Activated effector memory CD4-positive, alpha-beta T cell treated with anti-CD3 and anti-CD28 coated beads, Interleukin-2, amount 50 U/mL, for 16 hours (primary cell): ENCODE measurements at regions not wholly inside any gene's neighbourhood (a gene's known extent, or its start where the extent isn't known, plus 50 kb on each side); places are given as distances from the start of the nearest gene placed in this dataset.

Source experiments
- DNase-seq: peaks from one replicate; pipeline ENCODE4 v3.0.0-alpha.2; 2020

DNA sequence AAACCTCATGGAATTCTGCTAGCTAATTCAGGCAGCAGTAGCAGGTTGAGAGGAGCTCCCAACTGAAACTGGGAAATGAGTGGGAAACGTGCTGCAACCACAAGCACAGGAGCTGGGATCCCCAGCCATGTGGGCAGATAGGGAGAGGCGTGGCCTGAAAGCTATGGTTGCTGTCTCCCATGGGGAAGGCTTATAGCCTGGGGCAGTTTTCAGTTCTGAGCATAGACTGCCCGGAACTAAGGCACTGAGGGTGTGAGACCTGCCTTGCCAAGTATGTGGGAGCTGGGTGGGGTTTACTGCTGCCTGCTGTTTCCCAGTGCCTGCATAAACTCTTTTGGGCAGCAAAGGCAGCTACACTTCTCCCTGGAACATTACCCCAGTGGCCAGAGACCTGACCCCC lies 229.5 kb downstream of the TUSC7 start:
- DNase-seq, result no peak

GRCh38 chr3:116939550-116939949 lies 230.0 kb downstream of the TUSC7 start:
- DNase-seq, result no peak

- DNase-seq, result no peak
Observed at GRCh38 chr3:116940719-116941118, 231.1 kb downstream of the TUSC7 start.

DNA sequence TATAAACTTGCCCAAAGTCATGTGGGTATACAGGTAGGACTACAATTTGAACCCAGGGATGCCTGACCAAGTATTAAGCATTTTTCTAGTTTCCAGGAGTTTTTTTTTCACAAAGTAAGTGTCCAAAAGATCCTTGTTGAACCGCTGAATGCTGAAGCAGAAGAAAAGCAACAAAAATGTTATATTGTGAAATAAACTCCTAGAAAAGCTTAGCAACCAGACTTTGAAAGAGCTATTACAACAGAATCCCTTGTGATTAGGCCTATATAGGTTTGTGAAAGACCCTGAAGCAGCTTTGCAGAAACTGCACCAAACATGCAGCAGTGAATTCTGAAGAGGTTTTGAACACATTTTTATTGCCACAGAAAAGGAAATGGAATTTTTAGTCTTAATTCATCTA lies 236.8 kb downstream of the TUSC7 start:
- DNase-seq, result no peak

GRCh38 chr3:116947148-116947547 lies 237.6 kb downstream of the TUSC7 start:
- DNase-seq, result no peak

DNA sequence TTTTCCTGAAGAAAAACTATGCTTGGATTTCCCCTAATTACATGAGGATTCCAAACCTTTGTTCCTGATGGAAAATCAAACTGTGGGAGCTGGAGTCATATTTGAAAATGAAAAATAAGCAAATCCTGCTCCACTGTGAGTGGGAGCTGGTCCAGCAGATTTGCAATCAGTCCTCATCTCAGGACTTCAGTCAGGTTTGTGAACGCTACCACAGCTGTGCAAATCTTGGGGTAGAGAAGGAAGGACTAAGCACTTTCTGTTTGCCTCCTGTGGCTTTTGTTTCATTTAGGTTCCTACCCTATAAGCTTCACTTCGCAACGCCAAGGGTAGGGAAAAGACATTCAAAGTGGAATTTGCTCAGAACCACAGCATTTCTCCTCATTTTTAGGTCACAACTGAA lies 238.2 kb downstream of the TUSC7 start:
- no peak for DNase-seq

DNA sequence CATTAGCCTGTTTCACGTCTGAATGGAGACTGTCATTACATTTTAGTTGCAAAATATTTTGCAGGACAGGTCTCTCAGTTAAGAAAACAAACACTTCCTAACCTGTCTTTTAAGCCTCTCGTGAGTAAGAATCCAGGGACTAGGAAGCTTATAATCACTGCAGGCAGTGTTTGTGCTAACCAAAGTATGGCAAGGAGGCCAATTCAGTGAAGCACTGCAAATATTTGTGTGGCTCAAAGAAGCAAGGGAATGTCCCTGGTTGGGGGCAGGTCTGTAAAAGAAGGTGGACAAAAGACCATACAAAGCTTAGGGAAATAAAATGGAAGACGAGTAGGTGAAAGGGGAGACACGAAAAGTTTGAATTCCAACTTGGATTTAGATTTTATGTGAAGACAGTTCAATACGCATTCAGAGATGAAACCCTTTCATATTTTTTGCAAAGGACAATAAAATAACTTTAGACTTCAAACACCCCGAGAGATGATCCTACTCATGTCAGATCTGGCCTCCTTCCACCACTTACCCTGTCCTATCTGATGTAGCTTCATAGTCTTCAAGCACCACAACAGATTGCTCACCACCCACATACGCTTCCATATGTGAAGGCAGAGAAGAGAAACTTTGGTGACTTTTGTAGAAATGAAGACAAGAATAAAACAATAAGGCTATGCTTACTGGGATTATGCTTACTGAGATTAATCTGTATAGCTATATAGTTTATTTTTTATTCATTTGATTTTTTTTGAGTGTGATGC lies 240.9 kb downstream of the TUSC7 start:
- DNase-seq, result no peak

GRCh38 chr3:116951610-116952009 lies 242.0 kb downstream of the TUSC7 start:
- DNase-seq, result no peak

GRCh38 chr3:116958291-116958690 lies 248.7 kb downstream of the TUSC7 start:
- no peak for DNase-seq

- no peak for DNase-seq
Observed at GRCh38 chr3:116961106-116961505, 251.5 kb downstream of the TUSC7 start.

DNA sequence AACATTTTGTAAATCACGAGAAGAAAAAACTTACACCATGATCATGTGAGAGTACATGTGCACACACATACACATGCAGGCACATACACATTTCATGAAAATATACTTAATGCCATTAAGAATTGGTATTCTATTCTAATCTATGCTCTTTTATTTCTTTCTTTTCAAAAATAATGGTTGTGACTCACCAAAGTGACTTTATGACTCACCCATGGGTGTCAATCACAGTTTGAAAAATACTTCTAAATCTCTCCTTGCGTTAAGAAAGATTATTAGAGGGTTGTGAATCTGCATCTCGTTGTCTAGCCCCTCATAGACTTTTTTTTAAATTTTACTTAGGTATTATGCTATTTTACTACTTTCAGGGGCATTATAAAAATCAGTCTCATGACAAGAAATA lies 254.2 kb downstream of the TUSC7 start:
- DNase-seq, result no peak

DNA sequence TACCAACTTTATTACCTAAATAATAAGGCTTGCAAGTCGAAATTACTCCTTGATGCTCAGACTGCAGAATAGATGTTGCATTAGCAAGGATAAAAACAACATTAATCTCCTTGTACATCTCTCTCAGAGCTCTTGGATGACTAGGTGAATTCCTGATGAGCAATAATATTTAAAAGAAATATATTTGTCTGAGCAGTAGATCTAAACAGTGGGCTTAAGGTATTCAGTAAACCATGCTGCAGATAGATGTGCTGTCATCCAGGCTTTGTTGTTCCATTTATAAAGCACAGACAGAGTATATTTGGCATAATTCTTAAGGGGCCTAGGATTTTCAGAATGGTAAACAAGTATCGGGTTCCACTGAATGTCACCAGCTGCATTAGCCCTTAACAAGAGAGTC lies 257.1 kb downstream of the TUSC7 start:
- DNase-seq, result no peak

- DNase-seq, result no peak
Observed at GRCh38 chr3:116969135-116969534, 259.6 kb downstream of the TUSC7 start.

GRCh38 chr3:116969646-116970045 lies 260.1 kb downstream of the TUSC7 start:
- no peak for DNase-seq

DNA sequence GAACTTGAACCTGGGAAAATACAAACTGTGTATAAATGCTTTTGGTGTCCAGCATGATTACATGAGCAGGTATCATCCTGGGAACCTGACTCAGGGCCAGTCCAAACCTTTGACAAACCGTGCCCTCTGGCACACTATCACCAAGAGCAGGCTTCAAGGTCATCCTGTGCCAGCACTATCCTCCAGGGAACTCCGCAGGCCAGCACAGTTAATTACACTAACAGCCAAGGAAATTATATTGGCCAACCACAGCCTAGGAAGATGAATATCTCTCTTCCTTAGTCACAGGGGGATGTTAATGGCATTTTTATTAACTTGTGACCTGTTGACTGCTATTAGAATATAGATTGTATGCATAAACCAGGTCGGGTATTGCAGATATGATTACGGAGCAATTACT lies 262.0 kb downstream of the TUSC7 start:
- DNase-seq, result no peak

GRCh38 chr3:116974702-116975101 lies 265.1 kb downstream of the TUSC7 start:
- no peak for DNase-seq

- no peak for DNase-seq
Observed at GRCh38 chr3:116977441-116977840, 267.9 kb downstream of the TUSC7 start.

GRCh38 chr3:116980099-116980498 lies 270.5 kb downstream of the TUSC7 start:
- DNase-seq, result no peak

- no peak for DNase-seq
Observed at GRCh38 chr3:116981089-116981488, 271.5 kb downstream of the TUSC7 start.

- no peak for DNase-seq
Observed at GRCh38 chr3:116984301-116984700, 274.7 kb downstream of the TUSC7 start.

DNA sequence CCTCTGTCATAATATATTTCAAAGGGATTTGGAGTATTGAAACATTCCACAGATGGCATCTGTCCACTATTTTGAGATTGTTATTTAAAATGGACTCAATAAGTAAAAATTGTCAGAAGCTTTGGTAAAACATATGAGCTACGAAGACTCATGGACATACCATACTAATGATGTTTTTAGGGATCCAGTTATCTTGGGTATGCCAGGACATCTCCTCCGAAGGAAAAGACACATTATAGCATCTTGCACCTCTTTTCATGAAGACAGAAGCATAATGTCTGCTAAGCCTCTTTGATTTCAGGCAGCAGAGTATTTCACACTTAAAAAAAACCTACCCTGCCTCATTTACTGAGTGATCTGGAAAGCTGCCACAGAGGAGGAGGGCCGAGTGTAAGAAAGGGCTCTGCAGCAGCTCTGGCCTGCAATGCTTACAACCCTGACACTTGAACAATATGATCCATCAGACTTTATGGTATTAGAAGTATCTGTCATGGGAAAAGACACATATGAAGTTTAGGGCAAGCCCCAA lies 284.8 kb downstream of the TUSC7 start:
- DNase-seq, result no peak

DNA sequence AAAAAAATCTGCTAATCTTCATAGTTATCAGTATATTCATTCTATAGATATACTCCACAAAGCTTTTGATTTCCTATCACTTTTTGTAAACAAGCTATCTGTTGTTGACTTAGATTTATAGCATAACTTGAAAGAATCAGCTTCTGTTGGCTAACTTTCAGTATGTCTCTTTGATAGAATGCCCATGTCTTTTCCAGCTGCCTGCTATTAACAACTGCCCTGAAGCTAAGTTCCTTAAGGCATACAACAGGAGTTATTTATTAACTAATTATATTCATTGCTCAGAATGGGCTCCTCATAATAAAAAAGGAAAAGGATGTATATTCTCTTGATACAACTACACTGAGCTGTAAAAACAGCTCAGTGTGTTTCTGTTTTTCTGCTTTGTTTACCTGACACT lies 293.9 kb downstream of the TUSC7 start:
- no peak for DNase-seq

DNA sequence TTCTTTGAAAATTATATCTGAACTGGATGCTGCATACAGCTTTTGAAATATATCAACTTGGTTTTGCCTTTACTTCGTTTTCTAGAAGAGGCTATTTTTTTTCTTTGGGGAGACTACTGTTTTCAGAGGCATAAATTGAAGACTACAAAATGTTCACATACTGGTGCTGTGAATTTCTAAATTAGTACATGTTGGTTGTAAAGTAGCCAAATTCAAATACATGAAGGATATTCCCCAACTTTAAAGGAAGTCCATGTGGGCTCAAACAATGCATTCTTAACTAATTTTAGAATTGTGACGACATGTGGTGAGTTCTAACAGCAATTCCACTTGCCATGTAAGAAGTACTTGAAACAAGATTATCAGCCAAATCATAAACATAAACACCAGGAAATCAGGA lies 295.7 kb downstream of the TUSC7 start:
- DNase-seq, result no peak

DNA sequence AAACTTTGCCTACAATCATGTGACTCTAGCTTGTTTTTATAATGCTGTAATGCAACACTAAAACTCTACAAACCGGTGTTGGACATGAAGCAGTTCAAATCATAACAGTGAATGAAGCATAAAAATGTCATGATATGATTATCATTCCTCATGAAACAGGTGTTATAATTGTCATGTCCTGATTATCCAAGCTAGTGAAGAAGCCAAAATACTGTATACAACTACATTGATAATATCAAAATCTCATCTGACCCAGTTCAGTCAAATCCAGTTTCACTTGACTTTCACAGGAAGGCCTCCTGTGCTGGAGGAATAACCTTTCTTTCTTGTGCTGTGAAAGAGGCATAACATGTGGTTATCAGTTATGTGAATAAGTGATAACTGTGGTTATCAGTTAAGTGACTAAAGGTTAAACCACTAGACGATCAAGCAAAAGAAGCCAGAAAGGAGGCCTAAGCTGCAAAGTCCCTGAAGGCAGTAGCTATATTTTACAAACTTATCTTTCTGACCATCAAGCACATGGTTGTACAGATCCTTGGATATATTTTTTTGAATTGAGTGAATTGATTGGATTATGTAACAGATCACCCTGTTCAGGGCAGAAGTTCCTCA lies 296.4 kb downstream of the TUSC7 start:
- DNase-seq, result no peak

- DNase-seq, result no peak
Observed at GRCh38 chr3:117010318-117010717, 300.7 kb downstream of the TUSC7 start.
